Epithelial cell of proximal tubule (primary cell): ENCODE measurements at regions not wholly inside any gene's neighbourhood (a gene's known extent, or its start where the extent isn't known, plus 50 kb on each side); places are given as distances from the start of the nearest gene placed in this dataset.

ENCODE experiments used
- DNase-seq: peaks from one replicate; pipeline ENCODE4 v3.0.0-alpha.2; 2011; ENCODE audit warnings: low read depth
- H3K4me3 ChIP-seq: 2 replicates; pipeline ENCODE4 v1.5.1; 2011; ENCODE audit warnings: low read depth, mild to moderate bottlenecking, low read length
- TF ChIP-seq, protein P1 (sequence below): conservative IDR thresholded peaks from 2 replicates; pipeline ENCODE4 v1.5.1; 2012; ENCODE audit warnings: low read depth, mild to moderate bottlenecking, low read length

DNA sequence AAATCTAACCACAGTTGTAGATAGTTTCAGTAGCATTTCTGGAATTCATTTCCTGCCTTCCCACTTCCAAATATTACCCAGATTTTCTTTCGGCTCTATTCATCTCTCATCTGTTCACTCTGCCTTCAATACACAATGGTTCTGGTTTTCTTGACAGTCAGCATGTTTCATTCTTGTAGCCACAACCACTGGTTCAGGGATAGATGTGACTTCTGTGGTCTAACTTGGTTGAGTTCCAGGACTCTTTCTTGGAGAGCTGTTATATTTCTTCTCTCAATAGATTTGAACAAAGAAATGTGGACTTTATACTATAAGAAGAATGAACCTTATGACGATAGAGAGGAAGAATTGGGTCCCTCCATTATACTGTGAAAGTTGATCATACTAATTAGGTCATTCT is 228.8 kb downstream of the NSUN3 start:
- H3K4me3 ChIP-seq = no peak overlapping the region
- DNase-seq = no peak
- TF ChIP-seq, protein P1, sequence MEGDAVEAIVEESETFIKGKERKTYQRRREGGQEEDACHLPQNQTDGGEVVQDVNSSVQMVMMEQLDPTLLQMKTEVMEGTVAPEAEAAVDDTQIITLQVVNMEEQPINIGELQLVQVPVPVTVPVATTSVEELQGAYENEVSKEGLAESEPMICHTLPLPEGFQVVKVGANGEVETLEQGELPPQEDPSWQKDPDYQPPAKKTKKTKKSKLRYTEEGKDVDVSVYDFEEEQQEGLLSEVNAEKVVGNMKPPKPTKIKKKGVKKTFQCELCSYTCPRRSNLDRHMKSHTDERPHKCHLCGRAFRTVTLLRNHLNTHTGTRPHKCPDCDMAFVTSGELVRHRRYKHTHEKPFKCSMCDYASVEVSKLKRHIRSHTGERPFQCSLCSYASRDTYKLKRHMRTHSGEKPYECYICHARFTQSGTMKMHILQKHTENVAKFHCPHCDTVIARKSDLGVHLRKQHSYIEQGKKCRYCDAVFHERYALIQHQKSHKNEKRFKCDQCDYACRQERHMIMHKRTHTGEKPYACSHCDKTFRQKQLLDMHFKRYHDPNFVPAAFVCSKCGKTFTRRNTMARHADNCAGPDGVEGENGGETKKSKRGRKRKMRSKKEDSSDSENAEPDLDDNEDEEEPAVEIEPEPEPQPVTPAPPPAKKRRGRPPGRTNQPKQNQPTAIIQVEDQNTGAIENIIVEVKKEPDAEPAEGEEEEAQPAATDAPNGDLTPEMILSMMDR = no peak

GRCh38 chr3:94292151-94292550 is 229.3 kb downstream of the NSUN3 start:
- DNase-seq = no peak
- H3K4me3 ChIP-seq = no peak overlapping the region
- TF ChIP-seq, protein P1 = no peak

GRCh38 chr3:94293793-94294195 is 230.9 kb downstream of the NSUN3 start:
- no peak overlapping the region for H3K4me3 ChIP-seq
- no peak for DNase-seq
- TF ChIP-seq, protein P1 = no peak

DNA sequence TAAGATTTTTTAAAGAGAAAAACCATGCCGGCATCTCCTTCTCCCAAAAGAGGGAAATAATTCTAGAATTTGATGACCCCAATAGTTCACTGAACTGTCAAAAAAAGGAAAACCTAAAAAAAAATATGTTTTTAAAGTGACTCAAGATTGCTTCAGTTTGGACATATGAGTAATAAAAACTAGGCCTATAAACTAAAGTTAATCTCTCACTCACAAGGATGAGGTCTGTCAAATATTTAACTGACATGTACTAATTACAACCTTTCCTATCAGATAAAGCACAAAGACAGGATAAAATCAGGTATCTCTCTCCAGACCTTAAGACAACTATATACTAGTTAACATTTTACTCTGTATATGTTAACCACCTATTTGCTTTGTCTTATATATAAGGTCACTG is 231.9 kb downstream of the NSUN3 start:
- no peak overlapping the region for H3K4me3 ChIP-seq
- DNase-seq = no peak
- TF ChIP-seq, protein P1 = no peak

DNA sequence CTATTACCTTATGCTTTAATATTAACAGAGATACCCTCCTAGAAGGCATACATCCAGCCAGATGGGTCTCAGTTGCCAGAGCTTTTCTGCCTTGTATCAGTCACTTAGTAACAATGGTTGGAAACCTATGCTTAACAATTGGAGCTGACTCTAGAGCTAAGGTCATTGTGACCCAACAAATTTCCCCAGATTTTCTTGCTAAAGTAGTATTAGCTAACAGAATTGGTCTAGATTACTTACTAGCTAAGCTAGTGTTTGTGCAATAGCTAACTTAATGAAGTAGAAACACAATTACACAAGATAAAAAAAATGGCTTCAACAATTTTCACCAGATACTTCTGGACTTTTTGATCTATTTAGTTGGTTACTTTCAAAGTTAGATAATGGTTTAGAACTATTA is 236.9 kb downstream of the NSUN3 start:
- peak; percentile 33 for DNase-seq
- H3K4me3 ChIP-seq = no peak overlapping the region
- TF ChIP-seq, protein P1 = no peak

- no peak overlapping the region for H3K4me3 ChIP-seq
- TF ChIP-seq, protein P1 = no peak
- DNase-seq = peak; percentile 16
Measured at GRCh38 chr3:94301366-94301765, 238.5 kb downstream of the NSUN3 start.

DNA sequence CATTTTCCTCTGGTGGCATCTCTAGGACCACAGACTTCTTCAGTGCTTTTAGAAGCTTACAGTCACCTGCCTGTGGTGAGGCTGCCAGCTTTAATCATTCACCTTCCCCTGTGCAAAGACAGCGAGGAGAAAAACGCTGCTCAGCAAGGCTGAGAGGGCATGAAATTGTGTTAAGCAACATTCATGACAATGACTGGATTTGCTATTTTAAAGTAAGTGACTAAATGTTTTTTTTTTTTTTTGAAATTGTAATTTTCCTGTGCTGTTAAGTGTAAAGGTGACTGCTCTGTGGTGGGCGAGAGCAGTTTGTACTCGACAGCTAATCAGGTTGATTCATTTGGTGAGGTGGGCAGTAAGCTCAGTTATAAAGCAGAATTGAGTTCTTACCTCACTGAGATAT is 240.4 kb downstream of the NSUN3 start:
- TF ChIP-seq, protein P1 = no peak
- no peak overlapping the region for H3K4me3 ChIP-seq
- peak; percentile 71 for DNase-seq
